GM12891 (cell line): ENCODE measurements at regions not wholly inside any gene's neighbourhood (a gene's known extent, or its start where the extent isn't known, plus 50 kb on each side); places are given as distances from the start of the nearest gene placed in this dataset.

Experiments used
- DNase-seq: peaks from one replicate; pipeline ENCODE4 v3.0.0; 2011; ENCODE audit warnings: low spot score; ENCODE audit not compliant: insufficient read length
- FAIRE-seq: peaks from 2 replicates; lab custom pipeline; 2011; peaks lifted over from hg19 to GRCh38; lab: Jason Lieb, UNC
- PAX5 ChIP-seq: IDR thresholded peaks from 2 replicates; pipeline ENCODE4 v1.6.1; 2011; ENCODE audit warnings: low read length, moderate library complexity, mild to moderate bottlenecking; ENCODE audit not compliant: insufficient read depth, severe bottlenecking
- POLR2A ChIP-seq: IDR thresholded peaks from 2 replicates; pipeline ENCODE4 v1.6.1; 2011; ENCODE audit warnings: low read depth, low read length, control low read depth
- POLR2AphosphoS5 ChIP-seq: IDR thresholded peaks from 2 replicates; pipeline ENCODE4 v1.6.1; 2011; ENCODE audit warnings: low read depth, low read length, control low read depth
- POU2F2 ChIP-seq: IDR thresholded peaks from 2 replicates; pipeline ENCODE4 v1.6.1; 2011; ENCODE audit warnings: low read depth, mild to moderate bottlenecking, control low read depth, low read length, moderate library complexity
- SPI1 ChIP-seq: IDR thresholded peaks from 2 replicates; pipeline ENCODE4 v1.6.1; 2011; ENCODE audit warnings: low read depth, low read length, control low read depth
- TAF1 ChIP-seq: IDR thresholded peaks from 2 replicates; pipeline ENCODE4 v1.6.1; 2011; ENCODE audit warnings: low read depth, low read length, control low read depth

- peak; percentile 97 for TF ChIP-seq PAX5
- TF ChIP-seq POLR2AphosphoS5, result no peak
- TF ChIP-seq POU2F2, result no peak
- DNase-seq (peak; percentile 82), FAIRE-seq (peak; percentile 90)
Measured at GRCh38 chr20:63101781-63102720, 95.3 kb upstream of the BHLHE23 start.

- TF ChIP-seq POU2F2 (no peak), POLR2AphosphoS5 (no peak)
- DNase-seq (no peak), FAIRE-seq (no peak)
Measured at GRCh38 chr20:63100926-63101699, 94.3 kb upstream of the BHLHE23 start.

DNA sequence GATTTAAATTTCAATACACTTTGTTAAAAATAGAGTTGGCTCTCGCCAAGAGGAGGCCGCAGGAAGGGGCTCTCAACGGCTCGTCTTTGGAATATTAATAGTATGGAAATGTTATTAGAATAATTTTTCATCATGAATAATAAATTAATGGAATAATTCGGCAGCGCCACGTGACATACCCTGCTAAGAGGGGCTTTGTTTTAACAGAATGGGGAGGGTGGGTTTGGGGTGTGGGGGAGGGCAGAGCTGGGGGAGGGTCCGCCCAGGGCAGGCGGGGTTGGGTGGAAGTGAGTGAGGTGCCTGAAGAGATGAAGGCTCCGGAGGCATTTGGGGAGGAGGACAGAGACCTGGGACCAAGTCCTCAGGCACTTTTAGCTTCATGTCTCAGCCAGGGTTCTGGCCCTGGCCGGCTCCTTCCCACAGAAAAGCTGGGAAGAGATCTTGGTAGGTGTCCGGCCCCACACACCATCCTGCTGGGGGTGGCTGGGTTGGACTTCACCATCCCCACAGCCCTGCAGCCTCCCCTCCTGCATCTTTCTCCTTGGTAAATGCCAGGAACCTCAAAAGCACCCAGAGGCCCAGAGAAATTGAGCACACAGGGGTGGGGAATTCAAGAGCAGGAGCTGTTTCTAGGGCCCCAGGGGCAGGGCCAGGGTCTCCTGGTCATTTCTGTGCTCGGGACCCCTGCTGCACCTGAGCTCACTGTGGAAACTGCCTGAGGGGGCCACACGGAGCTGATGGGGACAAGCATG, 93.6 kb upstream of the BHLHE23 start:
- DNase-seq (no peak), FAIRE-seq (no peak)
- TF ChIP-seq SPI1 (no peak), PAX5 (no peak), POLR2AphosphoS5 (no peak), POU2F2 (no peak), TAF1 (no peak), POLR2A (no peak)

DNA sequence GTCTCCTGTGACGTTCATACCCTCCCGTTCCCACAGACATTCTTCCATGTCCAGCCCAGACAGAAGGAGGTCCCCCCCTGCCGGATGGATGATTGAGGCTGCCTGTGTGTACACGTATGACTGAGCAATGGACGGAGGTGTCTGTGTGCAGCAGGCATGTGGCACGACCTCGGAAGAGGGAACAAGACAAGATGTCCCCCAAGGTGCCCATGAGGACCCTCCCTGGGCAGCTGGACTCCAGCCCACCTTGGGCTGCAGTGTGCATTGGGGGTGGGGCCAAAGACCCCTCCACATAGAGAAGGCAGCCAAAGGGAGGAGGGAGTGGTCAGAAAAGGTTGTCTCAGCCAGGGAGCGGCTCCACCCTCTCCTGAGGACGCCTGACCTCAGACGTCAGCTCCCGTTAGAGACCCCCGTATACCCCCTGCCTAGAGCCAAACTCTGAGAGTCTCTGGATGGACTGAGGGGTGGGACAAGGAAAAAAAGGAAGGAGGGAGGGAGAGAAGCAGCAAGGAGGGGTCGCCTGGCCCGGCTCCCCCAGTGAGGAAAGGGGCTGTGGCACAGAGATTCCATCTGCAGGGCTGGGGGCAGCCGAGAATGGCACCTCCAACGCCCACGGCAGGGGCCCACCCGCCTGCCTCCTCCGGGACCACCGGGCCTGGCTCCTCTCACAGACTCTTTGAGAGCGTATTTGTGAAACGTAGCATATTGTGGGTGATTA, 92.9 kb upstream of the BHLHE23 start:
- TF ChIP-seq TAF1 (no peak), PAX5 (no peak), POU2F2 (no peak), POLR2AphosphoS5 (no peak), POLR2A (no peak), SPI1 (no peak)
- FAIRE-seq (no peak), DNase-seq (no peak)

DNA sequence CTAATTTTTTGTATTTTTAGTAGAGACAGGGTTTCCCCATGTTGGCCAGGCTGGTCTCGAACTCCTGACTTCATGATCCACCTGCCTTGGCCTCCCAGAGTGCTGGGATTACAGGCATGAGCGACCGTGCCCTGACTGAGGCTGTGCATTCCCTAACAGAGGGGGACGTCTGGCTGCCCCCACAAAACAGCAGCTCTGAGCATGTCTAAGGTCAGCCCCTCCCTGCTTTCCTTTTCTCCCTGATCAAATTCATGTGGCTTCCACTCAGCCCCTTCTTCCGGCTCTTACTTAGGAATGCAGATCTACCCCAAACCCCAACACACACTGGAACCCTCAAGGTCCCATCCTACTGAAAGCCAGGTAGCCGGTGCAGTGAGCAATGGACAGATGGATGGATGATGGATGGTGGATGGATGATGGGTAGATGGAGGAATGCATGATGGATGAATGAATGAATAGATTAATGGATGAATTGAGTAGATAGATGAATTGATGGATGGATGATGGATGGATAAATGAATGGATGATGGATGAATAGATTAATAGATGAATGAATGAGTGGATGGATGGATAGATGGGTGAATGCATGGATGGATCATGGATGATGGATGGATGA, 91.5 kb upstream of the BHLHE23 start:
- no peak for DNase-seq
- no peak for TF ChIP-seq POU2F2
- no peak for TF ChIP-seq POLR2A
- no peak for TF ChIP-seq TAF1
- no peak for TF ChIP-seq PAX5
- no peak for TF ChIP-seq POLR2AphosphoS5
- TF ChIP-seq SPI1, result no peak
- no peak for FAIRE-seq

DNA sequence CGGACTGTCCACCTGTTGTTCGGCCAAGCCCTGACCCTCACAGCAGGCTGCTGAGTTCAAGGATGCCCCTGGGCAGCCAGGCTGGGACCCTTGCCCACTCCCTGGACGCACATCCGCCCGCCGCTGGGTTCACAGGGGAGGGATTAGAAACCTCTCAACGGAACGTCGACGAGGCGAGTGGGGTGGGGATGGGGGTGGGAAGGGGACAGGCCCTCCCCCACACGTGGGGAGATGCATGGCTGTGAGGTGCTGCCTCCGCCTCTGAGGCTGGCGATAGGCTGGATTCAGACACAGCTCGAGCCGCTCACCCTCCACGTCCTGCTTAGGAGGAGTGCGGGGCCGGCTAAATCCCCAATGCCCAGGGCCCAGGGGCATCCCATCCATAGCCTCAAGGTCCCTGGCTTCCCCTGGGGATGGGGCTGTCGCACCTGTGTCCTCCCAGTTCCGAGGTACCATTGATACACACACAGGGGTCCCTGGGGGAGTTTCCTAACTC, 90.6 kb upstream of the BHLHE23 start:
- FAIRE-seq (no peak), DNase-seq (no peak)
- TF ChIP-seq PAX5 (no peak), TAF1 (no peak), POLR2AphosphoS5 (no peak), POU2F2 (no peak), SPI1 (no peak), POLR2A (no peak)

DNA sequence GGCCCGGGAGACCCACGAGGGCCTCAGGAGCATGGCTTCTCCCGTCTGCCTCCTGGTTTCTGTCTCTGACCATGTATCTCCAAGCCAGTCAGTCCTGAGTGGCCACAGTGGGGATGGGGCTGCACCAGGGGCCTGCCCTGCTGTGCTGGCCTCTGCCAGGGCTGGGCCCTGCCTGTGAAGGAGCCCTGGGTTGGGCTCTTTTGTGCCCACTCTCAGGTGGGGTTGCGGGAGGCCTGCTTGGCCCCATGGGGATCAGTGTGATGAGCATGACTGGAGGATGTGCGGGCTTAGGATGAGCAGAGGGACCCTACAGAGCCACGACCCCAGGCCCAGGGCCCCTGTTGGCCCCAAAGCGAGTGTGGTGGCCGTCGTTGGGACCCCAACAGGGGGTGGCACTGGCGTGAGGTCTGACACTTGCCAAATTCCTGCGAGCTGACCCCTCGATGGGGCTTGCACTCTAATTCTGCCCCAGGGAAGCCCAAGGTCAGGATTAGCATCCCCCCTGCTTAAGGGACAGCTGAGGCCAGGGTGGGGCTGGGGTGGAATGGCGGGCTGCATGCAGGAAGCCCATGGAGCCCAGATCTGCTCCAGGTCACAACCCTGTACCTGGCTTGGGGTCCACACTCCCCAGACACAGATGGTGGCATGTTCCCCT, 90.0 kb upstream of the BHLHE23 start:
- no peak for TF ChIP-seq POLR2AphosphoS5
- no peak for TF ChIP-seq SPI1
- TF ChIP-seq POU2F2, result no peak
- TF ChIP-seq POLR2A, result no peak
- TF ChIP-seq TAF1, result no peak
- no peak for TF ChIP-seq PAX5
- no peak for FAIRE-seq
- no peak for DNase-seq
